ENCODE measurements at regions not wholly inside any gene's neighbourhood (a gene's known extent, or its start where the extent isn't known, plus 50 kb on each side); places are given as distances from the start of the nearest gene placed in this dataset.
A peak's percentile ranks its signal among the peaks of the same experiment; 100 is the strongest.

- TF ChIP-seq CTCF (IDR thresholded peaks at IDR 0.05; ENCODE audit: insufficient read depth, low read length, poor library complexity, severe bottlenecking): no peak
- H3K4me3 ChIP-seq (ENCODE audit: low read depth, low read length): no peak overlapping the region
- DNase-seq (ENCODE audit: low read depth): no peak
- no peaks in the 10 kb centered on the region for H3K36me3 ChIP-seq (ENCODE audit: control insufficient read depth, insufficient read depth, low read length)
- H3K27me3 ChIP-seq (ENCODE audit: control insufficient read depth, insufficient read depth, low read length): no peaks in the 10 kb centered on the region
These were observed 195.5 kb upstream of the C9orf72 start for GRCh38 chr9:27768781-27769180.

DNA sequence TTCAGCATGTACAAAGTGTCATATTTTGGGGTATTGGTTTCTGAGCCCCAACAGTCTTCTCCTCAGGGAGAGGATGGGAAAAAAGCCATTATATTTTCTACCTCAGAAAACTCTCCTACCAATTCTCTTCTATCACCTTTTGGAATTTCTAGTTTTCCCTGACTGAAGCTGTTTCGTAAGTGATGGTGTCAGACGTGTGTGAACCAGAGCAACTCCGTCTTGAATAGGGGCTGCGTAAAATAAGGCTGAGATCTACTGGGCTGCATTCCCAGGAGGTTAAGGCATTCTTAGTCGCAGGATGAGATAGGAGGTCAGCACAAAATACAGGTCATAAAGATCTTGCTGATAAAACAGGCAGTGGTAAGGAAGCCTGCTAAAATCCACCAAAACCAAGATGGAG lies 197.3 kb upstream of the C9orf72 start:
- Histone ChIP-seq H3K4me3 (ENCODE audit: low read depth, low read length) (no peak overlapping the region), H3K36me3 (ENCODE audit: control insufficient read depth, insufficient read depth, low read length) (no peaks in the 10 kb centered on the region), H3K27me3 (ENCODE audit: control insufficient read depth, insufficient read depth, low read length) (no peaks in the 10 kb centered on the region)
- no peak for TF ChIP-seq CTCF (IDR thresholded peaks at IDR 0.05; ENCODE audit: insufficient read depth, low read length, poor library complexity, severe bottlenecking)
- DNase-seq (ENCODE audit: low read depth): no peak

GRCh38 chr9:27771803-27772545 lies 198.7 kb upstream of the C9orf72 start:
- Histone ChIP-seq H3K4me3 (ENCODE audit: low read depth, low read length) (no peak overlapping the region), H3K27me3 (ENCODE audit: control insufficient read depth, insufficient read depth, low read length) (no peaks in the 10 kb centered on the region), H3K36me3 (ENCODE audit: control insufficient read depth, insufficient read depth, low read length) (no peaks in the 10 kb centered on the region)
- TF ChIP-seq CTCF (IDR thresholded peaks at IDR 0.05; ENCODE audit: insufficient read depth, low read length, poor library complexity, severe bottlenecking): no peak
- DNase-seq (ENCODE audit: low read depth): peak; percentile 39

- no peak for TF ChIP-seq CTCF (IDR thresholded peaks at IDR 0.05; ENCODE audit: insufficient read depth, low read length, poor library complexity, severe bottlenecking)
- Histone ChIP-seq H3K36me3 (ENCODE audit: control insufficient read depth, insufficient read depth, low read length) (no peaks in the 10 kb centered on the region), H3K4me3 (ENCODE audit: low read depth, low read length) (no peak overlapping the region), H3K27me3 (ENCODE audit: control insufficient read depth, insufficient read depth, low read length) (no peaks in the 10 kb centered on the region)
- no peak for DNase-seq (ENCODE audit: low read depth)
These were observed 211.8 kb upstream of the C9orf72 start for GRCh38 chr9:27784847-27785713.

GRCh38 chr9:27785714-27786100 lies 212.4 kb upstream of the C9orf72 start:
- Histone ChIP-seq H3K27me3 (ENCODE audit: control insufficient read depth, insufficient read depth, low read length) (no peaks in the 10 kb centered on the region), H3K4me3 (ENCODE audit: low read depth, low read length) (no peak overlapping the region), H3K36me3 (ENCODE audit: control insufficient read depth, insufficient read depth, low read length) (no peaks in the 10 kb centered on the region)
- no peak for TF ChIP-seq CTCF (IDR thresholded peaks at IDR 0.05; ENCODE audit: insufficient read depth, low read length, poor library complexity, severe bottlenecking)
- DNase-seq (ENCODE audit: low read depth): no peak

Data from kidney epithelial cell (primary cell).